SHP77 (cell line): ENCODE measurements at regions not wholly inside any gene's neighbourhood (a gene's known extent, or its start where the extent isn't known, plus 50 kb on each side); places are given as distances from the start of the nearest gene placed in this dataset.
A peak's percentile ranks its signal among the peaks of the same experiment; 100 is the strongest.

ENCODE experiments used
- DNase-seq, 2 experiments: peaks; one replicate each; lab custom pipeline; 2025; lab: John Stamatoyannopoulos, UW

DNA sequence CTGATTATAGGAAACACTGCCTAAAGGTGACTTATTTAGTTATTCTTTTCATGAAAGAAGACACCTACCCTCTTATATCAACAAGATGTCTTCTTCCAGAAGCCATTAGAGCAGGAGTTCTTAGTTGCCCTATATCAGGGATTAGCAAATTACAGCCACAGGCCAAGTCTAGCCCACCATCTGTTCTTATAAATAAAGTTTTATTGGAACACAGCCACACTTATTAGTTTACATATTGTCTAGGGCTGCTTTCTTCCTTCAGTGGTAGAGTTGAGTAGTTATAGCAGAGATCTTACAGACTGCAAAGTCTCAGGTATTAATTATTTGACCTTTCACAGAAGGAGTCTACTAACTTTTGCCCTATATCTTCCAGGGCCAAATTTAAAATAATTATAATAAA, 157.2 kb upstream of the NOCT start:
- no peak for DNase-seq

DNA sequence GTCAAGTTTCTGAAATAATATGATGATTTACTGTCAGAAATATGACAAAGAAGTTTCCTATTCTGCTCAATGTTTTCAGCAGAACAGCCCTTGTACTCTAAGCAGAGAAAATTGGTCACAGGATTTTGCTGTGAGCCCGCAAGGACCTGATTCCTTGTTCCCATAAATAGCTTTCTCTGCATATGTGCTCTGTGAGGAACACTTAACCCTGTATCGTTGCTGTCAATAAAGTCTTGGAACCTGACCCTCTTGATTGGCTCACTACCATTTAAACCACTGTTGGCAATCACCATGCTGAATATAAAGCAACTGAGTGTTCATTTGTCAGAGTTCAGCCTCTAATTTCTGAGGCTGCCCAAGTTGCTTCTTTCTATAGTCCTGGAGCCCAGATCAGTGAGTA, 158.2 kb upstream of the NOCT start:
- no peak for DNase-seq

- DNase-seq, result no peak
Observed at GRCh38 chr4:138852681-138853080, 162.9 kb upstream of the NOCT start.

DNA sequence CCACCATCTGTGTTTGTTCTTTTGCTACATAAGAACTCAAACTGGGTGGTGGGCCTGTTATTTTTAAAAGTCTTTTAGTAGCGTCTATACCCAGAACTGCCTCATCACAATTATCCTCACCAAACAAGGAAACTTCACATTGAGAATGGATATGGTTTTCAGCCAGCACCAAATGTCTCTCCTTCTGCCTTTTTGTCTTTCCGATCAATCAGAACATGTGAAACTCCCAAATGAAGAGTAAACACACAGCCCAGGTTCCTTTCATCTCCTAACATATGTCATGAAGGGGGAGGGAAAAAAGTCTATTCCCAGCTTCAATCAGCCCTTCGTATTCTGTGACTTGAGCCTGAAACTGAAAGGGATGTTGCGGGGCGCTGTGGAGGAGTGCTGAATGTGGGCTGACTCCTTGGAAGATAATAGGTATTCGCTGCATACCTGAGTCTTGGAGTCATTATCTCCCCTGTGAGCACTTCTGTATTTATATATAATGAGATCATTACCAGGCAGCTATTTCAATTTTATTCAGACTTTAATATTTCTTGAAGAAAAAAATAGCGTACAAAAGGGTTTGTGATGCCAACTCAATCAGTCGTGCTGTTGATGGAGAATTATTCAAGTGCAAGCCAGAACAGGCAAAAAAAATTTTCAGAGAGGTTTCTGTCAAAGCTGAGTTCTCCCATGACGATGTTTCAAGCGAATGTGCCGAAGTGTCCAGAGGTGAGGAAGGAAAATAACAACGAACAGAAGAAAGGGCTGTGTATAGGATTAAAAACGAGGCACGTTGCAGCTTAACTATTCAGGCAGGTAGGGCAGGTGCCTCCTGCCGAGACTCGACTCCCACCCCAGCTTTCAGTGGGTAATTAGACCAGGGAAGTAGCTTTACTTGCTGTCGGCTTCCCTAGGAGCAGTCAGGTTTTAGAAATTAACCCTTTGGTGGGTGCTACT, 163.9 kb upstream of the NOCT start:
- no peak for DNase-seq

DNA sequence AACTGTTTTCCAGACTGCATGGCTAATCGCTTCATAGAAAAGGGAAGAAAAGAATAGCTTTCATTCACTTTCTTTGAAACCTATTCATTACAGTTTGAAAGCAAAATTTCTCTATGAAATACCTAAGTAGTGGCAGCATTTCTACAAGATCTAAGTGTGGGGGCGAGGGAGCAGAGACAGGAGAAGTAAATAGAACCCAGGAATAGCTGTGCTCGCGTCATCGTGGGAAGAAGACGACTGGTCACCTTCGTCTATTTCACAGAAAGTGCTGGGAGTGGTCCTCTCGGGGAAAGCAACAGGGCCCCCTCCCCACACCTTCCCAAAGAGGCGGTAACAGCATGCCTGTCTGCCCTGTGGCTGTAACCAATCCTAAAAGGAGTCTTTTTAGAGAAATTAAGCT, 169.9 kb upstream of the NOCT start:
- DNase-seq, result no peak

GRCh38 chr4:138845054-138845453, 170.5 kb upstream of the NOCT start:
- DNase-seq, result no peak

GRCh38 chr4:138843616-138844015, 172.0 kb upstream of the NOCT start:
- DNase-seq, result no peak

DNA sequence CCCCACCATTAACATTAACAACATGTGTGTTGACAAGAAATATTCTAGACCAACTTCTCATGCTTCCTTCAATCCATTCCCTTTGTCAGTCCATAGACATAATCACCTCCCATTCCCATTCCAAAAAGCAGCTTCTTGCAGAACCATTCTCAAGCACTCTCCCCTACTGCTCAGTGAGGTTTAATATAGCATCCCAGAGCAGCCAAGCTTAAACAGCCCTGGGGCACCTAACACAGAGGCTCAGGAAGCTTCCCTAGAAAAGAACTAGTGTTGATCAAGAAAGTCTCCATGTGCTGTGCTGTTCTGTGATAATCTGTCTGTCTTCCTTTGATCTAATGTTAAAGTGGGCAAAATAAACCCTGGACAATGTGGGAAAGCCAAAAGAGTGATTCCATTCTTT, 174.2 kb upstream of the NOCT start:
- no peak for DNase-seq

- no peak for DNase-seq
Observed at GRCh38 chr4:138838251-138838650, 177.3 kb upstream of the NOCT start.

- DNase-seq, result peak; percentile 21 to 23
Observed at GRCh38 chr4:138835832-138836533, 179.6 kb upstream of the NOCT start.

DNA sequence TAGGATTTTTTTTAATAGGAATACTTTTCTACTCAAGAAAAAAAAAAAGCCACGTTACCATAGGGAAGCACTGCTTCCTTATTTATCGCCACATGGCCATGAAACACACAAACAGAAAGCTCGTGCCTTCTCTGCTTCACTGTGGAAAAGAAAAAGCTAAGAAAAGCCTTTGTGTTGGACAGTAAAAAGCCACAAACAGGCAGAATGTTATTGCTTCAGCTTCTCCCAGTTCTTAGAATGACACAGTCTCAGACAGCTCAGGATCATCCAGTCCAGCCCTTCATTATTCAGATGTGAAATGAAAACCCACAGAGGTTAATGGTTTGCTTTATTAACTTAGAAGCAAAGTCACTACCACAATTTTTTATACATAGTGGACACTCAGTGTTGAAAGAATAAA, 181.6 kb upstream of the NOCT start:
- DNase-seq, result no peak

- DNase-seq, result no peak
Observed at GRCh38 chr4:138832563-138832962, 183.0 kb upstream of the NOCT start.

- DNase-seq, result no peak
Observed at GRCh38 chr4:138831948-138832347, 183.6 kb upstream of the NOCT start.

DNA sequence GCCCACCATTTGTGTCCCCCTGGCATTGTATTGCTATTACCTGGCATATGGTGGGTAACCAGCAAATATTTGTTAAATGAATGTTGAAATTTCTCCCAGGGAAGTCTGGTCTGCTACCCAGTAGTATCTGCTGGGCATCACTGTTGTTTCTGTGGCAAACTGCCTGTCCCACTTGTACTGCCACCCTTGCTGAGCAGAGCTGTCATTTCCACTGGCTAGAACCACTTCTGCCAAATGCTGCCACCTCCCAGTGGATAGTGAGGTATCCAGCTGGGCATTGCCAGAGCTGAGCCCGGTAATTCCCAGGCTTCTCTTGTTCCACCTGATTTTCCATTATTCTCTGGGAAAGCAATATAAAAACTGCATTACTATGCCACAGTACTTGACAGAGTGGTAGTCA, 186.7 kb upstream of the NOCT start:
- DNase-seq, result no peak

GRCh38 chr4:138826754-138827153, 188.8 kb upstream of the NOCT start:
- DNase-seq, result no peak

DNA sequence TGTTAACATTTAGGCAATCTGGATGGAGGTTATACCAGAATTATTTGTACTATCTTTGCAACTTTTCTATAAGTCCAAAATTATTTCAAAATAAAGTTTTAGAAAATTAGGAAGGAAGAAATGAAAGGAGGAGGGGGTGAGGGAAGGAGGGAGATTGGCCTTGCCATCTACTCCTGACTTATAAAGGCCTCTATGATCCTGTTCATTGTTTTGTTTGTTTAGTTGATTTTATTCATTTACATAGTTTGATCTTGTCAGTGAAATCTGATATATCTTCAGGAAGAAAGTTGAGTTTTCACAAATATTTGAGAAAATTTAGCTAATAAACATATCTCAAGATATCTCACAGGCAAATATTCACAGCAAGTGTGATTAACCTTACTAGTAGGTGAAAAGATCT, 189.3 kb upstream of the NOCT start:
- DNase-seq, result no peak

DNA sequence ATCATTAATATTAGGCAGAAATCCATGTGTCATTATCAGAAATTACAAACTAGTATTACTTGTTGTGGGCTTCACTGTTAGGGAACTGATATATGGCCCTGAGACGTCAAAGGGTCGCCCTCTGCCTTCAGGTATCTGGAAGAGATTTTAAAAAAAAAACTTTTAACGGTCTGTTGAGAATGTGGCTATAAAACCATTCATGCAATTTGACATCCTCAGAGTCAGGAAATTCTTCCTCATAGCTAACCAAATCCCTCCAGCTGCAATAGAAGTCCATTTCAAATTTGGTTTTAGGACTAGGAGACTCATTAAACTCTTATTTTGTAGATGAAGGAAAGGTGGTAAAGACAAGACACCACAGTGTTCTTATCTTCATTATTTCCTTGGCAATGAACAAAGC, 194.2 kb upstream of the NOCT start:
- no peak for DNase-seq

DNA sequence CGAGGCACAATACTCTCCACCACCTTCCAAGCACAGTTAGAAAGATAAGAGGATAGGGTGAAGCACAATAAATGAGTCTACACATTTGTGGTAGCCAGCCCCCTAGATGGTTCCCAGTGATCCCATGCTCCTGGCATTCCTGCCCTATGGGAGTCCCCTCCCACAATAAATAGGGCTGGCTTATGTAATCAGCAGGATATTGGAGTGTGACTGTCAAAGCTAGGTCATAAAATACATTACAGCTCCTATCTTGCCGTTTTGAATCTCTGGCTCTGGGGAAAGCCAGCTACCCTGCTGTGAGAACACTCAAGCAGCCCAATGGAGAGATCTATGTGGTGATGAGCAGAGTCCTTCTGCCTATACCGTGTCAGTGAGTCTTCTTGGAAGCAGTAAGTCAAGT, 198.7 kb upstream of the NOCT start:
- no peak for DNase-seq

- no peak for DNase-seq
Observed at GRCh38 chr4:138815811-138816210, 199.8 kb upstream of the NOCT start.

DNA sequence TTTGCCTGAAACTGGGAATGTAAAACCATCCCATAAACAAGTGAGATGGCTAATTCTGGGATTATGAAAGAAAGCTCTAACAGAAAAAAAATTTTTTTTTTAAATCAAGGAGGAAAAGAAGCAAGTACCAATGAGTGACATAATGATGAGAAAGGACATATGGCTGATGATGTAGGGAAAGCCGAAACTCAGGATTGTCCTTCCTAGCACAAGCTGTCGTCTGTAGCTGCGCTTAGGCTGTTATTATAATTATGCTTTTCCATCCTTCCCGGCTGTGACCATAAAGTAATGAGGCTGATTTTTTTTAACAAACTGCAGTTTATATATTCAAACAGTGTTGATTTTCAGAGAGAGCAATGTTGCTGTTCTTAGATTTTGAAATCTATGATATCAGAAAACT, 209.8 kb upstream of the NOCT start:
- no peak for DNase-seq

DNA sequence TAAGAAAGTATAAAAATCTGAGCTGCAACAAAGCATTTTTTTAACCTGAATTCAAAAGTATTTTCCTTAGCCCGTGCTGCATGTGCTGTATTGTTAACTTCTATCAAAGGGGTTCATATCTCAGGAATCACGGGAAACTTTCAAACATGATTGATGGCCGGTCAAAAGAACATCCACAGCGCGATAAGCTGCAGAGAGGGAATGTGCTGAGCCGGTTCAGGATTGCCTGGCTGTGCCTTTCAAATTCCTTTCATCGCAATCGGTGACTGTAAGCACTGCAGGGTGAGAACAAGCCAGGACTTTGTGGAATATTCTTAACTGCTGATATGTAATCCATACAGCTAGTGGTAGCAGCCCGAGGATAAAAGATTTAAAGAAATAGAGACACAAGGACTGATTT, 210.9 kb upstream of the NOCT start:
- DNase-seq, result no peak

- DNase-seq, result no peak
Observed at GRCh38 chr4:138803051-138803450, 212.5 kb upstream of the NOCT start.

DNA sequence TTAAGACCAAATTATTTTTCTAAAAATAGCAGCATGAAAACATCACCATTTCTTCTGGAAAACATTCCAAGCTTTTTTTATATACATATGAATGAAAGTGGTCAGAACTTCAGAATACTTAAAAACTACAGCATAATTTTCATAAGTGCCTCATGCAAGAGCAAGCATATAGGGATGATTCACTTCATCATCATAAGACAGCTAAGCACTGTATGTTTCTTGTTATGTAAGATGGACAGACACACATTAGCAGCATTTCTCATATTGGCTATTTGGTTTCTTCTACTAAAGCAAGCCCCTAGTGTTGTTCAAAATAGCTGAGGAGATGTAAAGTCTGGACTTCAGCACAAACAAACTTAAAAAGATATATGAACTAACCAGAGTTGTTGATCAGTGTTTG, 213.1 kb upstream of the NOCT start:
- no peak for DNase-seq

GRCh38 chr4:138800421-138800820, 215.2 kb upstream of the NOCT start:
- DNase-seq, result no peak
